ENCODE measurements at regions not wholly inside any gene's neighbourhood (a gene's known extent, or its start where the extent isn't known, plus 50 kb on each side); places are given as distances from the start of the nearest gene placed in this dataset.

DNA sequence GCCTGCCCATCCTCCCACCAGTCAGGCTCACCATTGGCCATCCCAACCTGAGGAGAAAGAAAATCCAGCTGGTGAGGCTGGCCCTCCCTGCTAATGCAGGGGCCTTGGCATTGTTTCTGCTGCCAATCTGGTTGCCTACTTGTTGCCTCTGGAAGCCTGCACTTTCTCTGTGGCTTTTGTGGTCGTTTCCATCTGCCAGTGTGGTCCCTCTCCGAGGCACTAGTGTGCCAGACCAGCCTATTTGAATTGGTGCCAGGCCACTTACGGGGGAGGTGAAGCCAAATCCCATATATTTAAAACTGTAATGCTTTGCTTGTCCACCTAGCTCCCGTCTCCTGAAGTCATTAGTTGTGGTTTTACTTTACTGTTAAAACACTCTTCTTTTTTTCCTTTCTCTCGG, 213.4 kb upstream of the ADAMTSL1 start:
- TF ChIP-seq SIN3A (IDR thresholded peaks at IDR 0.05; ENCODE audit: low read depth) (no peak), EZH2phosphoT487 (IDR thresholded peaks at IDR 0.05; ENCODE audit: borderline replicate concordance) (no peak), JUND (IDR thresholded peaks at IDR 0.05) (no peak), POLR2AphosphoS5 (IDR thresholded peaks at IDR 0.05; ENCODE audit: low read depth, low read length) (no peak), EZH2 (IDR thresholded peaks at IDR 0.05) (no peak)
- TF ChIP-seq, protein P1, sequence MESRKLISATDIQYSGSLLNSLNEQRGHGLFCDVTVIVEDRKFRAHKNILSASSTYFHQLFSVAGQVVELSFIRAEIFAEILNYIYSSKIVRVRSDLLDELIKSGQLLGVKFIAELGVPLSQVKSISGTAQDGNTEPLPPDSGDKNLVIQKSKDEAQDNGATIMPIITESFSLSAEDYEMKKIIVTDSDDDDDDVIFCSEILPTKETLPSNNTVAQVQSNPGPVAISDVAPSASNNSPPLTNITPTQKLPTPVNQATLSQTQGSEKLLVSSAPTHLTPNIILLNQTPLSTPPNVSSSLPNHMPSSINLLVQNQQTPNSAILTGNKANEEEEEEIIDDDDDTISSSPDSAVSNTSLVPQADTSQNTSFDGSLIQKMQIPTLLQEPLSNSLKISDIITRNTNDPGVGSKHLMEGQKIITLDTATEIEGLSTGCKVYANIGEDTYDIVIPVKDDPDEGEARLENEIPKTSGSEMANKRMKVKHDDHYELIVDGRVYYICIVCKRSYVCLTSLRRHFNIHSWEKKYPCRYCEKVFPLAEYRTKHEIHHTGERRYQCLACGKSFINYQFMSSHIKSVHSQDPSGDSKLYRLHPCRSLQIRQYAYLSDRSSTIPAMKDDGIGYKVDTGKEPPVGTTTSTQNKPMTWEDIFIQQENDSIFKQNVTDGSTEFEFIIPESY (IDR thresholded peaks at IDR 0.05; ENCODE audit: extremely low read depth, insufficient replicate concordance, low read length), result no peak
- TF ChIP-seq, protein P2, sequence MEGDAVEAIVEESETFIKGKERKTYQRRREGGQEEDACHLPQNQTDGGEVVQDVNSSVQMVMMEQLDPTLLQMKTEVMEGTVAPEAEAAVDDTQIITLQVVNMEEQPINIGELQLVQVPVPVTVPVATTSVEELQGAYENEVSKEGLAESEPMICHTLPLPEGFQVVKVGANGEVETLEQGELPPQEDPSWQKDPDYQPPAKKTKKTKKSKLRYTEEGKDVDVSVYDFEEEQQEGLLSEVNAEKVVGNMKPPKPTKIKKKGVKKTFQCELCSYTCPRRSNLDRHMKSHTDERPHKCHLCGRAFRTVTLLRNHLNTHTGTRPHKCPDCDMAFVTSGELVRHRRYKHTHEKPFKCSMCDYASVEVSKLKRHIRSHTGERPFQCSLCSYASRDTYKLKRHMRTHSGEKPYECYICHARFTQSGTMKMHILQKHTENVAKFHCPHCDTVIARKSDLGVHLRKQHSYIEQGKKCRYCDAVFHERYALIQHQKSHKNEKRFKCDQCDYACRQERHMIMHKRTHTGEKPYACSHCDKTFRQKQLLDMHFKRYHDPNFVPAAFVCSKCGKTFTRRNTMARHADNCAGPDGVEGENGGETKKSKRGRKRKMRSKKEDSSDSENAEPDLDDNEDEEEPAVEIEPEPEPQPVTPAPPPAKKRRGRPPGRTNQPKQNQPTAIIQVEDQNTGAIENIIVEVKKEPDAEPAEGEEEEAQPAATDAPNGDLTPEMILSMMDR (IDR thresholded peaks at IDR 0.05 in 2 of 3, conservative IDR thresholded peaks at IDR 0.05 in 1 of 3; ENCODE audit: borderline replicate concordance in 1 of 3, insufficient read depth in 1 of 3, low read depth in 2 of 3, low read length in 2 of 3), result no peak
- TF ChIP-seq, protein P3, sequence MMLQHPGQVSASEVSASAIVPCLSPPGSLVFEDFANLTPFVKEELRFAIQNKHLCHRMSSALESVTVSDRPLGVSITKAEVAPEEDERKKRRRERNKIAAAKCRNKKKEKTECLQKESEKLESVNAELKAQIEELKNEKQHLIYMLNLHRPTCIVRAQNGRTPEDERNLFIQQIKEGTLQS (IDR thresholded peaks at IDR 0.05), result no peak
- TF ChIP-seq, protein P4, sequence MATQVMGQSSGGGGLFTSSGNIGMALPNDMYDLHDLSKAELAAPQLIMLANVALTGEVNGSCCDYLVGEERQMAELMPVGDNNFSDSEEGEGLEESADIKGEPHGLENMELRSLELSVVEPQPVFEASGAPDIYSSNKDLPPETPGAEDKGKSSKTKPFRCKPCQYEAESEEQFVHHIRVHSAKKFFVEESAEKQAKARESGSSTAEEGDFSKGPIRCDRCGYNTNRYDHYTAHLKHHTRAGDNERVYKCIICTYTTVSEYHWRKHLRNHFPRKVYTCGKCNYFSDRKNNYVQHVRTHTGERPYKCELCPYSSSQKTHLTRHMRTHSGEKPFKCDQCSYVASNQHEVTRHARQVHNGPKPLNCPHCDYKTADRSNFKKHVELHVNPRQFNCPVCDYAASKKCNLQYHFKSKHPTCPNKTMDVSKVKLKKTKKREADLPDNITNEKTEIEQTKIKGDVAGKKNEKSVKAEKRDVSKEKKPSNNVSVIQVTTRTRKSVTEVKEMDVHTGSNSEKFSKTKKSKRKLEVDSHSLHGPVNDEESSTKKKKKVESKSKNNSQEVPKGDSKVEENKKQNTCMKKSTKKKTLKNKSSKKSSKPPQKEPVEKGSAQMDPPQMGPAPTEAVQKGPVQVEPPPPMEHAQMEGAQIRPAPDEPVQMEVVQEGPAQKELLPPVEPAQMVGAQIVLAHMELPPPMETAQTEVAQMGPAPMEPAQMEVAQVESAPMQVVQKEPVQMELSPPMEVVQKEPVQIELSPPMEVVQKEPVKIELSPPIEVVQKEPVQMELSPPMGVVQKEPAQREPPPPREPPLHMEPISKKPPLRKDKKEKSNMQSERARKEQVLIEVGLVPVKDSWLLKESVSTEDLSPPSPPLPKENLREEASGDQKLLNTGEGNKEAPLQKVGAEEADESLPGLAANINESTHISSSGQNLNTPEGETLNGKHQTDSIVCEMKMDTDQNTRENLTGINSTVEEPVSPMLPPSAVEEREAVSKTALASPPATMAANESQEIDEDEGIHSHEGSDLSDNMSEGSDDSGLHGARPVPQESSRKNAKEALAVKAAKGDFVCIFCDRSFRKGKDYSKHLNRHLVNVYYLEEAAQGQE (IDR thresholded peaks at IDR 0.05; ENCODE audit: low read depth), result no peak
